HG03575 (cell line): ENCODE measurements at regions not wholly inside any gene's neighbourhood (a gene's known extent, or its start where the extent isn't known, plus 50 kb on each side); places are given as distances from the start of the nearest gene placed in this dataset.

ENCODE experiments used
- ATAC-seq: cut with Tn5 transposase; IDR thresholded peaks from one replicate; pipeline ENCODE4 v1.9.1; 2021; ENCODE audit not compliant: unreplicated experiment, insufficient number of reproducible peaks, low FRiP score; ENCODE audit errors: extremely low read depth

- no peak for ATAC-seq
Measured at GRCh38 chr7:41633690-41634089, 69.2 kb downstream of the INHBA start.

GRCh38 chr7:41630741-41631140 lies 72.1 kb downstream of the INHBA start:
- ATAC-seq = peak; percentile 81

- no peak for ATAC-seq
Measured at GRCh38 chr7:41629711-41630111, 73.2 kb downstream of the INHBA start.

GRCh38 chr7:41628901-41629300 lies 74.0 kb downstream of the INHBA start:
- ATAC-seq = no peak

- no peak for ATAC-seq
Measured at GRCh38 chr7:41627645-41628298, 75.1 kb downstream of the INHBA start.

GRCh38 chr7:41624818-41625217 lies 78.1 kb downstream of the INHBA start:
- ATAC-seq = no peak

GRCh38 chr7:41621953-41622831 lies 80.7 kb downstream of the INHBA start:
- no peak for ATAC-seq

- no peak for ATAC-seq
Measured at GRCh38 chr7:41617987-41618386, 84.9 kb downstream of the INHBA start.

- no peak for ATAC-seq
Measured at GRCh38 chr7:41612798-41613197, 90.1 kb downstream of the INHBA start.

GRCh38 chr7:41612386-41612785 lies 90.5 kb downstream of the INHBA start:
- ATAC-seq = no peak

GRCh38 chr7:41608447-41608846 lies 94.4 kb downstream of the INHBA start:
- ATAC-seq = no peak

- no peak for ATAC-seq
Measured at GRCh38 chr7:41603985-41604384, 98.9 kb downstream of the INHBA start.

GRCh38 chr7:41599760-41600159 lies 103.1 kb downstream of the INHBA start:
- no peak for ATAC-seq

- ATAC-seq = no peak
Measured at GRCh38 chr7:41592794-41593193, 110.1 kb downstream of the INHBA start.

GRCh38 chr7:41592236-41592635 lies 110.7 kb downstream of the INHBA start:
- ATAC-seq = no peak

GRCh38 chr7:41590986-41591385 lies 111.9 kb downstream of the INHBA start:
- ATAC-seq = no peak

GRCh38 chr7:41588341-41588740 lies 114.5 kb downstream of the INHBA start:
- no peak for ATAC-seq

- no peak for ATAC-seq
Measured at GRCh38 chr7:41586931-41587640, 115.8 kb downstream of the INHBA start.

GRCh38 chr7:41584746-41585145 lies 118.1 kb downstream of the INHBA start:
- no peak for ATAC-seq

GRCh38 chr7:41582116-41582515 lies 120.8 kb downstream of the INHBA start:
- ATAC-seq = no peak
